NCI-H146 (cell line): ENCODE measurements at regions not wholly inside any gene's neighbourhood (a gene's known extent, or its start where the extent isn't known, plus 50 kb on each side); places are given as distances from the start of the nearest gene placed in this dataset.
"Not testable (repeated sequence)": the region's sequence is repeated elsewhere in the genome, so short reads cannot be mapped to it uniquely, and the experiment has no call there.

Experiments used
- DNase-seq: peaks from one replicate; lab custom pipeline; 2025; lab: John Stamatoyannopoulos, UW

- not testable (repeated sequence) for DNase-seq
These were observed 435.8 kb upstream of the GRIN3A start for GRCh38 chr9:102174202-102174601.

- no peak for DNase-seq
These were observed 425.8 kb upstream of the GRIN3A start for GRCh38 chr9:102164247-102164646.

GRCh38 chr9:102153081-102153480 lies 414.6 kb upstream of the GRIN3A start:
- DNase-seq = not testable (repeated sequence)

GRCh38 chr9:102135768-102136167 lies 397.3 kb upstream of the GRIN3A start:
- DNase-seq = no peak

- no peak for DNase-seq
These were observed 386.0 kb upstream of the GRIN3A start for GRCh38 chr9:102124465-102124864.

- no peak for DNase-seq
These were observed 376.1 kb upstream of the GRIN3A start for GRCh38 chr9:102114557-102114956.

GRCh38 chr9:102113191-102113590 lies 374.7 kb upstream of the GRIN3A start:
- DNase-seq = no peak

- no peak for DNase-seq
These were observed 368.0 kb upstream of the GRIN3A start for GRCh38 chr9:102106439-102106838.

- DNase-seq = no peak
These were observed 363.3 kb upstream of the GRIN3A start for GRCh38 chr9:102101723-102102122.

- no peak for DNase-seq
These were observed 348.7 kb upstream of the GRIN3A start for GRCh38 chr9:102087141-102087540.

GRCh38 chr9:102085548-102085947 lies 347.1 kb upstream of the GRIN3A start:
- no peak for DNase-seq

- DNase-seq = no peak
These were observed 333.8 kb upstream of the GRIN3A start for GRCh38 chr9:102072059-102072764.

GRCh38 chr9:102069969-102070368 lies 331.5 kb upstream of the GRIN3A start:
- no peak for DNase-seq

- DNase-seq = no peak
These were observed 316.4 kb upstream of the GRIN3A start for GRCh38 chr9:102054811-102055210.

- DNase-seq = no peak
These were observed 311.3 kb upstream of the GRIN3A start for GRCh38 chr9:102049586-102050246.

GRCh38 chr9:102047549-102047948 lies 309.1 kb upstream of the GRIN3A start:
- DNase-seq = no peak

GRCh38 chr9:102044133-102044532 lies 305.7 kb upstream of the GRIN3A start:
- no peak for DNase-seq

GRCh38 chr9:102038006-102038405 lies 299.6 kb upstream of the GRIN3A start:
- DNase-seq = no peak

- no peak for DNase-seq
These were observed 297.5 kb upstream of the GRIN3A start for GRCh38 chr9:102035929-102036328.

GRCh38 chr9:102032614-102033013 lies 294.2 kb upstream of the GRIN3A start:
- DNase-seq = no peak

GRCh38 chr9:102000956-102001355 lies 262.5 kb upstream of the GRIN3A start:
- DNase-seq = no peak

GRCh38 chr9:101999441-101999840 lies 261.0 kb upstream of the GRIN3A start:
- DNase-seq = peak; percentile 94

- DNase-seq = no peak
These were observed 256.8 kb upstream of the GRIN3A start for GRCh38 chr9:101995231-101995630.

GRCh38 chr9:101993771-101994170 lies 255.3 kb upstream of the GRIN3A start:
- DNase-seq = no peak
